ENCODE measurements at regions not wholly inside any gene's neighbourhood (a gene's known extent, or its start where the extent isn't known, plus 50 kb on each side); places are given as distances from the start of the nearest gene placed in this dataset.
A peak's percentile ranks its signal among the peaks of the same experiment; 100 is the strongest.
"Not testable (repeated sequence)": the region's sequence is repeated elsewhere in the genome, so short reads cannot be mapped to it uniquely, and the experiment has no call there.

GRCh38 chrX:128000033-128000432, 52.2 kb downstream of the ACTRT1 start:
- in situ Hi-C loops (cut with HindIII; ENCODE audit: low pct_unique_long_range_greater_than_20kb, low sequenced_read_pairs); DNase-seq (ENCODE audit: low read depth in 1 of 2, low spot score in 1 of 2): not testable (repeated sequence)

- in situ Hi-C loops (cut with HindIII; ENCODE audit: low pct_unique_long_range_greater_than_20kb, low sequenced_read_pairs), result no loop called here
- no peak for TF ChIP-seq JUND (IDR thresholded peaks at IDR 0.05; ENCODE audit: low read depth)
- DNase-seq (ENCODE audit: low read depth in 1 of 2, low spot score in 1 of 2), result no peak
These were observed 88.5 kb downstream of the ACTRT1 start for GRCh38 chrX:127963696-127964095.

DNA sequence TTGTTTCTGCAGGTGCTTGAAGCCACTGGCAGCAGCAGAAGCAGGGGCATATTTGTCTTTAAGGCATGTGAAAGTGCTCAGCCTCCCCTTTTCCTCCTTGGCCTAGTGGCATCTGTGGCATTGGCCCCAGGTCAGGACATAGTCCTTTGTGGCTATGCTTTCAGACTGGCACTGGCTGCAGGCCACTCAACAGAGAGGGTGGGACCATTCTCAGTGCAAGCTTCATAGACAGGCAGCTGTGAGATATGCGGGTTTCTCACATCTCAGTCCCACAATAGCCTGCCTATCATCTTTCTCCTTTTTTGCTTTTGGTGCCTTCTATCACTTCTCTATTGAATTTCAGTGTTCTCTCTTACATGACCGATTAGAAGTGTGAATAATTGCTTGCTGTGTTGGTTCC, 104.8 kb downstream of the ACTRT1 start:
- no peak for DNase-seq (ENCODE audit: low read depth in 1 of 2, low spot score in 1 of 2)
- in situ Hi-C loops (cut with HindIII; ENCODE audit: low pct_unique_long_range_greater_than_20kb, low sequenced_read_pairs), result no loop called here
- no peak for TF ChIP-seq JUND (IDR thresholded peaks at IDR 0.05; ENCODE audit: low read depth)

DNA sequence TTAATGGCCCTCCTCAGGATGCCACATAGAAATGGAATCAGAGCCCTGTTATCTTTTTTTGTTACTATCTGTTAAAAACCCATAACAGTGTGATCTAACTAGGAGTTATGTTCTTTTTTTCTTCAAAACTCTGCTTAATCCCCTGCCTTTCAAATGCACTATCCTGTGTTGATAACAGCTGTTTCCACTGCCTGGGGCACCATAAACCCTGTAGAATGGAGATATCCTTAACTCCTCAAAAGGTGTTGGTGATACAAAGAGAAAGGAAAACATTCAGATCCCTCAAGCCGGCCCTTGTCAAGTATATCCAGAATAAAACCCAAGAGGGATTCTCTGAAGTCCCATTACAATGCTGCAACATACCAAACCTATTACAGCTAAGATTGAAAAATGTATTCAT, 108.6 kb downstream of the ACTRT1 start:
- no peak for TF ChIP-seq JUND (IDR thresholded peaks at IDR 0.05; ENCODE audit: low read depth)
- in situ Hi-C loops (cut with HindIII; ENCODE audit: low pct_unique_long_range_greater_than_20kb, low sequenced_read_pairs), result no loop called here
- DNase-seq (ENCODE audit: low read depth in 1 of 2, low spot score in 1 of 2), result no peak

DNA sequence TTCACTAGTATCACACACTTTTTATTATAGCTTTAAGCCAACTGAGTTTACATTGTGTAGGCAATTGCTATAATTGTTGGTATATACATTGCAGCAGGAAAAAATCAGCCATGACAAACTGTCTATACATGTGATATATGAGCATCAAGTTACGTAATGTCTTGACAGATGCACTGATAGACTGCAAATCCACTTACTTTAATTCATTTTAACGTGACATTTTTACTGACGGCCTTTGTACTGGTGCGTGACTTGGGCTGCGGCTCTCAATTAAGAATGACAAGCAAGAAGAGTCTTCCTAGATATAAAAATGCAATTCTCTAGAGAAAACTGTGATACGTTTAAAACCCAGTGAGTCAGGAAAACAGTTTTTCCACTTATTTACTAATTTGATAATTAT, 143.8 kb downstream of the ACTRT1 start:
- no peak for DNase-seq (ENCODE audit: low read depth in 1 of 2, low spot score in 1 of 2)
- in situ Hi-C loops (cut with HindIII; ENCODE audit: low pct_unique_long_range_greater_than_20kb, low sequenced_read_pairs), result no loop called here
- no peak for TF ChIP-seq JUND (IDR thresholded peaks at IDR 0.05; ENCODE audit: low read depth)

DNA sequence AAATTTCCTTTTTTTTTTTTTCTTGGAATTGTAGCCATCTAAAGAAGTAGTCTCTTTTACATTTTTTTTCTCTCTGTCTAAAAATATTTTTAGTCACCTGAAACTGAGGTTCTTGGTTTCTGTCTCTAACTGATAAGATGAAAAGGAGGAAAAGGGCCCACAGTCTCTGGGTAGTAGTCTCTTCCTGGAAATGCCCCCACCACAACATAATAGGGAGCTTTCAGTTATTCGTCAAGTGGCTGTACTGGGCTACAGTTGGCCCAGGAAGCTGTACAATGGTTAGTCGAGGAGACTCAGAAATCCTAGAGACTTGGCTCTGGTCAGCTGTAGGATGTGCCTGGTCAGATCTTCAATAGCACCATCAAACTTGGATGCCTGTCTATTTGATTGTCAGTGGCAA, 163.4 kb downstream of the ACTRT1 start:
- no peak for DNase-seq (ENCODE audit: low read depth in 1 of 2, low spot score in 1 of 2)
- TF ChIP-seq JUND (IDR thresholded peaks at IDR 0.05; ENCODE audit: low read depth), result no peak
- in situ Hi-C loops (cut with HindIII; ENCODE audit: low pct_unique_long_range_greater_than_20kb, low sequenced_read_pairs), result no loop called here

GRCh38 chrX:127884921-127885320, 167.3 kb downstream of the ACTRT1 start:
- in situ Hi-C loops (cut with HindIII; ENCODE audit: low pct_unique_long_range_greater_than_20kb, low sequenced_read_pairs), result no loop called here
- no peak for DNase-seq (ENCODE audit: low read depth in 1 of 2, low spot score in 1 of 2)
- TF ChIP-seq JUND (IDR thresholded peaks at IDR 0.05; ENCODE audit: low read depth), result no peak

GRCh38 chrX:127879585-127879984, 172.6 kb downstream of the ACTRT1 start:
- no peak for DNase-seq (ENCODE audit: low read depth in 1 of 2, low spot score in 1 of 2)
- in situ Hi-C loops (cut with HindIII; ENCODE audit: low pct_unique_long_range_greater_than_20kb, low sequenced_read_pairs), result no loop called here
- TF ChIP-seq JUND (IDR thresholded peaks at IDR 0.05; ENCODE audit: low read depth), result no peak

- no peak for TF ChIP-seq JUND (IDR thresholded peaks at IDR 0.05; ENCODE audit: low read depth)
- in situ Hi-C loops (cut with HindIII; ENCODE audit: low pct_unique_long_range_greater_than_20kb, low sequenced_read_pairs), result no loop called here
- DNase-seq (ENCODE audit: low read depth in 1 of 2, low spot score in 1 of 2), result no peak
These were observed 174.9 kb downstream of the ACTRT1 start for GRCh38 chrX:127877318-127877717.

DNA sequence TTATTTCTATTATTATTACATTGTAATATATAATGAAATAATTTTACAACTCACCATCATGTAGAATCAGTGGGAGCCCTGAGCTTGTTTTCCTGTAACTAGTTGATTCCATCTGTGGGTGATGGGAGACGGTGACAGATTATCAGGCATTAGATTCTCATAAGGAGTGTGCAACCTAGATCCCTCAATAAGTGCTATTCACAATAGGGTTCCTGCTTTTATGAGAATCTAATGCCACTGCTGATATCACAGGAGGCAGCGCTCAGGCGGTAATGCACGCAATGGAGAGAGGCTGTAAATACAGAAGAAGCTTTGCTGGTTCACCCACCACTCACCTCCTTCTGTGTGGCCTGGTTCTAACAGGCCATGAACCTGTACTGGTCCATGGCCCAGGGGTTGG, 178.6 kb downstream of the ACTRT1 start:
- in situ Hi-C loops (cut with HindIII; ENCODE audit: low pct_unique_long_range_greater_than_20kb, low sequenced_read_pairs), result no loop called here
- TF ChIP-seq JUND (IDR thresholded peaks at IDR 0.05; ENCODE audit: low read depth), result no peak
- DNase-seq (ENCODE audit: low read depth in 1 of 2, low spot score in 1 of 2), result no peak

DNA sequence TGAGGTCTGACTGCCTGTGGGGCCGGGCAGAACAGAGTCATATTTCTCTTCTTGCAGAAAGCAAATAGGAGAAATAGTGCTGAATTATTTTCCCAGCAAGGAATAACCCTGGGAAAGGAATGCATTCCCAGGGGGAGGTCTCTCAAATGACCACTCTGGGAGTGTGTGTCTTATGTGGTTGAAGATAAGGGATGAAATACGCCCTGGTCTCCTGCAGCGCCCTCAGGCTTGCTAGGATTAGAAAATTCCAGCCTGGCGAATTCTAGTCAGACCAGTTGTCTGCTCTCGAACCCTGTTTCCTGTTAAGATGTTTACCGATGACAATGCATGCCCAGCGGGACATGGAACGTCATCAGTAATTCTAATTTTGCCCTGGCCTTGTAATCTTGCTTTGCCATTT, 185.3 kb downstream of the ACTRT1 start:
- DNase-seq (ENCODE audit: low read depth in 1 of 2, low spot score in 1 of 2), result peak in 1 of 2 experiments; percentile 0
- in situ Hi-C loops (cut with HindIII; ENCODE audit: low pct_unique_long_range_greater_than_20kb, low sequenced_read_pairs), result not testable (repeated sequence)

DNA sequence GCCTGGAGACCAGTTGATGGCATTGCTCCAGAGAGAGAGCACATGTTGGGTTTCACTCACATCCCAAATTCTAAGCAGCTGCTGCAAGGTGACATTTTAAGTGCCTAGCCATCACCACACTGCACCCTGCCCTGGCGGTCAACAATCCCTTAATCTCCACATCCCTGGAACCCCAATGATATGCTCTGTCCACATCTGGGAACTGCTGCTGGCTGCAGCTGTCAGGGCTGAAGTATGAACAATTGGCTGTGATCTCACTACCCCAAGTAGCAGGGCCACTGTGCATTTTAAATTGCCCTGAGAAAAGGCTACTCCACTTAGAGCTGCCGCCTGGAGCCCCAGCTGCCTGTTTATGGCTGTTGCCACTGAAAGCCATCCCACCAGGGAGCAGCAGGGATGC, 190.6 kb downstream of the ACTRT1 start:
- in situ Hi-C loops (cut with HindIII; ENCODE audit: low pct_unique_long_range_greater_than_20kb, low sequenced_read_pairs), result no loop called here
- no peak for TF ChIP-seq JUND (IDR thresholded peaks at IDR 0.05; ENCODE audit: low read depth)
- DNase-seq (ENCODE audit: low read depth in 1 of 2, low spot score in 1 of 2), result no peak

Data from T47D (cell line).